ENCODE measurements at regions not wholly inside any gene's neighbourhood (a gene's known extent, or its start where the extent isn't known, plus 50 kb on each side); places are given as distances from the start of the nearest gene placed in this dataset.

DNA sequence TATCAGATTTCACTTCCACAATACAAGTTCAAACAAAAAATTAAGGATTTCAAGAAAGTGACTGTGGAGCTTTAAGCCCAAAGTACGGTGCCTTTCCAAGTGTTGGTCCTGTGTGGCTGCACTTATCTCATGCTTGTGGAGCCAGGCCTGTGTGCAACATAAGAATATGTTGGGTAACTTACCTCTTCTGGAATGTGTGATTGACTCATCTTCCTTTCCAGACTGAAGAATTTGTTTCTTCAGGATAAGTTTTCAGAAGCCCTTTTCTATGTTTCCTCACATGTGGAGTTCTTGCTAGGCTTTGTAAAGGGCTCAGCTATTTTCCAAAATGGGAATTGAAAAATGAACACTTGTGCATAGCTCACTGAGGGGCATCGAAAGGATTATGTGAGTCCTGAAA, 485.1 kb upstream of the PAPPA start (continued):
- no peak for TF ChIP-seq NR2C2 (CRISPR knock-in tag; IDR thresholded peaks at IDR 0.05)
- TF ChIP-seq, protein P1, sequence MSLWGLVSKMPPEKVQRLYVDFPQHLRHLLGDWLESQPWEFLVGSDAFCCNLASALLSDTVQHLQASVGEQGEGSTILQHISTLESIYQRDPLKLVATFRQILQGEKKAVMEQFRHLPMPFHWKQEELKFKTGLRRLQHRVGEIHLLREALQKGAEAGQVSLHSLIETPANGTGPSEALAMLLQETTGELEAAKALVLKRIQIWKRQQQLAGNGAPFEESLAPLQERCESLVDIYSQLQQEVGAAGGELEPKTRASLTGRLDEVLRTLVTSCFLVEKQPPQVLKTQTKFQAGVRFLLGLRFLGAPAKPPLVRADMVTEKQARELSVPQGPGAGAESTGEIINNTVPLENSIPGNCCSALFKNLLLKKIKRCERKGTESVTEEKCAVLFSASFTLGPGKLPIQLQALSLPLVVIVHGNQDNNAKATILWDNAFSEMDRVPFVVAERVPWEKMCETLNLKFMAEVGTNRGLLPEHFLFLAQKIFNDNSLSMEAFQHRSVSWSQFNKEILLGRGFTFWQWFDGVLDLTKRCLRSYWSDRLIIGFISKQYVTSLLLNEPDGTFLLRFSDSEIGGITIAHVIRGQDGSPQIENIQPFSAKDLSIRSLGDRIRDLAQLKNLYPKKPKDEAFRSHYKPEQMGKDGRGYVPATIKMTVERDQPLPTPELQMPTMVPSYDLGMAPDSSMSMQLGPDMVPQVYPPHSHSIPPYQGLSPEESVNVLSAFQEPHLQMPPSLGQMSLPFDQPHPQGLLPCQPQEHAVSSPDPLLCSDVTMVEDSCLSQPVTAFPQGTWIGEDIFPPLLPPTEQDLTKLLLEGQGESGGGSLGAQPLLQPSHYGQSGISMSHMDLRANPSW (CRISPR knock-in tag; conservative IDR thresholded peaks at IDR 0.05; ENCODE audit: low read depth): no peak
- TF ChIP-seq IRF1 (CRISPR knock-in tag; IDR thresholded peaks at IDR 0.05): no peak
- TF ChIP-seq SMAD4 (CRISPR knock-in tag; IDR thresholded peaks at IDR 0.05): no peak
- TF ChIP-seq MYBL2 (CRISPR knock-in tag; IDR thresholded peaks at IDR 0.05): no peak
- TF ChIP-seq, protein P2, sequence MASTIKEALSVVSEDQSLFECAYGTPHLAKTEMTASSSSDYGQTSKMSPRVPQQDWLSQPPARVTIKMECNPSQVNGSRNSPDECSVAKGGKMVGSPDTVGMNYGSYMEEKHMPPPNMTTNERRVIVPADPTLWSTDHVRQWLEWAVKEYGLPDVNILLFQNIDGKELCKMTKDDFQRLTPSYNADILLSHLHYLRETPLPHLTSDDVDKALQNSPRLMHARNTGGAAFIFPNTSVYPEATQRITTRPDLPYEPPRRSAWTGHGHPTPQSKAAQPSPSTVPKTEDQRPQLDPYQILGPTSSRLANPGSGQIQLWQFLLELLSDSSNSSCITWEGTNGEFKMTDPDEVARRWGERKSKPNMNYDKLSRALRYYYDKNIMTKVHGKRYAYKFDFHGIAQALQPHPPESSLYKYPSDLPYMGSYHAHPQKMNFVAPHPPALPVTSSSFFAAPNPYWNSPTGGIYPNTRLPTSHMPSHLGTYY (CRISPR knock-in tag; IDR thresholded peaks at IDR 0.05): no peak
- no peak for TF ChIP-seq ZNF219 (CRISPR knock-in tag; IDR thresholded peaks at IDR 0.05; ENCODE audit: borderline replicate concordance)

- ATAC-seq (no peak), DNase-seq (ENCODE audit: low spot score) (no peak)
- H3K9me3 Mint-ChIP-seq: peaks cover 11% of the 10 kb centered on the region
- TF ChIP-seq ZMAT4 (CRISPR knock-in tag; IDR thresholded peaks at IDR 0.05): no peak
- no peak for TF ChIP-seq ZBTB21 (CRISPR knock-in tag; IDR thresholded peaks at IDR 0.05; ENCODE audit: borderline replicate concordance)
- TF ChIP-seq, protein P3, sequence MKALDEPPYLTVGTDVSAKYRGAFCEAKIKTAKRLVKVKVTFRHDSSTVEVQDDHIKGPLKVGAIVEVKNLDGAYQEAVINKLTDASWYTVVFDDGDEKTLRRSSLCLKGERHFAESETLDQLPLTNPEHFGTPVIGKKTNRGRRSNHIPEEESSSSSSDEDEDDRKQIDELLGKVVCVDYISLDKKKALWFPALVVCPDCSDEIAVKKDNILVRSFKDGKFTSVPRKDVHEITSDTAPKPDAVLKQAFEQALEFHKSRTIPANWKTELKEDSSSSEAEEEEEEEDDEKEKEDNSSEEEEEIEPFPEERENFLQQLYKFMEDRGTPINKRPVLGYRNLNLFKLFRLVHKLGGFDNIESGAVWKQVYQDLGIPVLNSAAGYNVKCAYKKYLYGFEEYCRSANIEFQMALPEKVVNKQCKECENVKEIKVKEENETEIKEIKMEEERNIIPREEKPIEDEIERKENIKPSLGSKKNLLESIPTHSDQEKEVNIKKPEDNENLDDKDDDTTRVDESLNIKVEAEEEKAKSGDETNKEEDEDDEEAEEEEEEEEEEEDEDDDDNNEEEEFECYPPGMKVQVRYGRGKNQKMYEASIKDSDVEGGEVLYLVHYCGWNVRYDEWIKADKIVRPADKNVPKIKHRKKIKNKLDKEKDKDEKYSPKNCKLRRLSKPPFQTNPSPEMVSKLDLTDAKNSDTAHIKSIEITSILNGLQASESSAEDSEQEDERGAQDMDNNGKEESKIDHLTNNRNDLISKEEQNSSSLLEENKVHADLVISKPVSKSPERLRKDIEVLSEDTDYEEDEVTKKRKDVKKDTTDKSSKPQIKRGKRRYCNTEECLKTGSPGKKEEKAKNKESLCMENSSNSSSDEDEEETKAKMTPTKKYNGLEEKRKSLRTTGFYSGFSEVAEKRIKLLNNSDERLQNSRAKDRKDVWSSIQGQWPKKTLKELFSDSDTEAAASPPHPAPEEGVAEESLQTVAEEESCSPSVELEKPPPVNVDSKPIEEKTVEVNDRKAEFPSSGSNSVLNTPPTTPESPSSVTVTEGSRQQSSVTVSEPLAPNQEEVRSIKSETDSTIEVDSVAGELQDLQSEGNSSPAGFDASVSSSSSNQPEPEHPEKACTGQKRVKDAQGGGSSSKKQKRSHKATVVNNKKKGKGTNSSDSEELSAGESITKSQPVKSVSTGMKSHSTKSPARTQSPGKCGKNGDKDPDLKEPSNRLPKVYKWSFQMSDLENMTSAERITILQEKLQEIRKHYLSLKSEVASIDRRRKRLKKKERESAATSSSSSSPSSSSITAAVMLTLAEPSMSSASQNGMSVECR (CRISPR knock-in tag; IDR thresholded peaks at IDR 0.05; ENCODE audit: borderline replicate concordance): no peak
- TF ChIP-seq, protein P4, sequence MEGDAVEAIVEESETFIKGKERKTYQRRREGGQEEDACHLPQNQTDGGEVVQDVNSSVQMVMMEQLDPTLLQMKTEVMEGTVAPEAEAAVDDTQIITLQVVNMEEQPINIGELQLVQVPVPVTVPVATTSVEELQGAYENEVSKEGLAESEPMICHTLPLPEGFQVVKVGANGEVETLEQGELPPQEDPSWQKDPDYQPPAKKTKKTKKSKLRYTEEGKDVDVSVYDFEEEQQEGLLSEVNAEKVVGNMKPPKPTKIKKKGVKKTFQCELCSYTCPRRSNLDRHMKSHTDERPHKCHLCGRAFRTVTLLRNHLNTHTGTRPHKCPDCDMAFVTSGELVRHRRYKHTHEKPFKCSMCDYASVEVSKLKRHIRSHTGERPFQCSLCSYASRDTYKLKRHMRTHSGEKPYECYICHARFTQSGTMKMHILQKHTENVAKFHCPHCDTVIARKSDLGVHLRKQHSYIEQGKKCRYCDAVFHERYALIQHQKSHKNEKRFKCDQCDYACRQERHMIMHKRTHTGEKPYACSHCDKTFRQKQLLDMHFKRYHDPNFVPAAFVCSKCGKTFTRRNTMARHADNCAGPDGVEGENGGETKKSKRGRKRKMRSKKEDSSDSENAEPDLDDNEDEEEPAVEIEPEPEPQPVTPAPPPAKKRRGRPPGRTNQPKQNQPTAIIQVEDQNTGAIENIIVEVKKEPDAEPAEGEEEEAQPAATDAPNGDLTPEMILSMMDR (IDR thresholded peaks at IDR 0.05): no peak
- TF ChIP-seq IRF2 (CRISPR knock-in tag; IDR thresholded peaks at IDR 0.05; ENCODE audit: borderline replicate concordance, low read depth): no peak
- TF ChIP-seq, protein P5, sequence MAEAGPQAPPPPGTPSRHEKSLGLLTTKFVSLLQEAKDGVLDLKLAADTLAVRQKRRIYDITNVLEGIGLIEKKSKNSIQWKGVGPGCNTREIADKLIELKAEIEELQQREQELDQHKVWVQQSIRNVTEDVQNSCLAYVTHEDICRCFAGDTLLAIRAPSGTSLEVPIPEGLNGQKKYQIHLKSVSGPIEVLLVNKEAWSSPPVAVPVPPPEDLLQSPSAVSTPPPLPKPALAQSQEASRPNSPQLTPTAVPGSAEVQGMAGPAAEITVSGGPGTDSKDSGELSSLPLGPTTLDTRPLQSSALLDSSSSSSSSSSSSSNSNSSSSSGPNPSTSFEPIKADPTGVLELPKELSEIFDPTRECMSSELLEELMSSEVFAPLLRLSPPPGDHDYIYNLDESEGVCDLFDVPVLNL (CRISPR knock-in tag; IDR thresholded peaks at IDR 0.05; ENCODE audit: borderline replicate concordance, low read depth): no peak
- TF ChIP-seq SOX15 (CRISPR knock-in tag; IDR thresholded peaks at IDR 0.05): no peak
- no peak for TF ChIP-seq ZNF138 (CRISPR knock-in tag; conservative IDR thresholded peaks at IDR 0.05)
- TF ChIP-seq NFYB (CRISPR knock-in tag; conservative IDR thresholded peaks at IDR 0.05; ENCODE audit: low read depth): no peak
- no peak for TF ChIP-seq NR3C1 (CRISPR knock-in tag; conservative IDR thresholded peaks at IDR 0.05; ENCODE audit: low read depth)
- H3K27me3 Mint-ChIP-seq (ENCODE audit: low read depth): no peaks in the 10 kb centered on the region
- peaks cover 8% of the 10 kb centered on the region for H3K36me3 Mint-ChIP-seq
- ChIA-PET CTCF (interaction anchor here (0.7 kb wide), 1 partner anchor 85 kb away, joined by 3 read pairs; no protein-coding TSS in a partner anchor), POLR2A (interaction anchor here (0.6 kb wide), 1 partner anchor 78 kb away, joined by 3 read pairs; no protein-coding TSS in a partner anchor)
- peaks cover 2% of the 10 kb centered on the region; the same call in 1 of the 2 replicates for H3K4me1 Mint-ChIP-seq
- H3K27ac Mint-ChIP-seq: no peak overlapping the region
- H3K4me3 Mint-ChIP-seq: no peak overlapping the region
These were observed 482.2 kb upstream of the PAPPA start for GRCh38 chr9:115671236-115671962.
